ENCODE measurements at regions not wholly inside any gene's neighbourhood (a gene's known extent, or its start where the extent isn't known, plus 50 kb on each side); places are given as distances from the start of the nearest gene placed in this dataset.
A peak's percentile ranks its signal among the peaks of the same experiment; 100 is the strongest.
"Not testable (repeated sequence)": the region's sequence is repeated elsewhere in the genome, so short reads cannot be mapped to it uniquely, and the experiment has no call there.

- Mint-ChIP-seq H3K36me3 (ENCODE audit: low read depth) (peaks cover 13% of the 10 kb centered on the region), H3K27me3 (peaks cover 2% of the 10 kb centered on the region), H3K4me1 (ENCODE audit: low read depth) (peaks cover 11% of the 10 kb centered on the region), H3K27ac (peak overlapping the region; percentile 97), H3K9me3 (no peaks in the 10 kb centered on the region), H3K4me3 (peak overlapping the region; percentile 94)
- intact Hi-C loops (cut with micrococcal nuclease): no loop called here
These were observed 123.8 kb downstream of the GOSR1 start for GRCh38 chr17:30600830-30601494.

GRCh38 chr17:30600060-30600829 is 123.0 kb downstream of the GOSR1 start:
- Mint-ChIP-seq H3K27me3 (peaks cover 2% of the 10 kb centered on the region), H3K9me3 (no peaks in the 10 kb centered on the region), H3K4me1 (ENCODE audit: low read depth) (peaks cover 11% of the 10 kb centered on the region), H3K4me3 (peak overlapping the region; percentile 94), H3K36me3 (ENCODE audit: low read depth) (peaks cover 13% of the 10 kb centered on the region), H3K27ac (peak overlapping the region; percentile 97)
- intact Hi-C loops (cut with micrococcal nuclease): no loop called here

DNA sequence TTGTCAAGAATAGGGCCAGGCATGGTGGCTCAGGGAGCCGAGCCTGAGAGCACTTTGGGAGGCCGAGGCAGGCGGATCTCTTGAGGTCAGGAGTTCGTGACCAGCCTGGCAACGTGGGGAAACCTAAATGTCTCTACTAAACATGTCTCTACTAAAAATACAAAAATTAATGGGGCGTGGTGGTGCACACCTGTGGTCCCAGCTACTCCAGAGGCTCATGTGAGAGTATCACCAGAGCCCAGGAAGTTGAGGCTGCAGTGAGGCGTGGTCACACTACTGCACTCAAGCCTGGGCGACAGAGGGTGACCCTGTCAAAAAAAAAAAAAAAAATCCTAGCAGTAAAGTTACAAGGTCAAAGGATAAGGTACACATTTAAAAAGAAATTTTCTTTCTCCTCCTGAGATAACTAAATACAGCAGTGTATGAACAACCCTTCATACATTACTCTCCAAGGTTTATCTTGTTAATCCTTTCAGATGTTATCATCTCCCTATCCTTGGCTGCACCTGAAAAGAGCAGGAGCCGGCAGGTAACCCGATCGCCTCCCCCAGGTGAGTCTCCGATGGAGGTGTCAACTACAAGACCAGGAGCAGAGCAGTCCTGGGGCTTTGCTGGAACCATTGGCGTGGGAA is 122.3 kb downstream of the GOSR1 start:
- peaks cover 13% of the 10 kb centered on the region for H3K36me3 Mint-ChIP-seq (ENCODE audit: low read depth)
- H3K9me3 Mint-ChIP-seq: no peaks in the 10 kb centered on the region
- peaks cover 5% of the 10 kb centered on the region for H3K4me1 Mint-ChIP-seq (ENCODE audit: low read depth)
- peaks cover 2% of the 10 kb centered on the region for H3K27me3 Mint-ChIP-seq
- H3K27ac Mint-ChIP-seq: peak overlapping the region; percentile 97
- intact Hi-C loops (cut with micrococcal nuclease): no loop called here
- peak overlapping the region; percentile 94 for H3K4me3 Mint-ChIP-seq

GRCh38 chr17:30597776-30598288 is 120.6 kb downstream of the GOSR1 start:
- H3K4me1 Mint-ChIP-seq (ENCODE audit: low read depth): peaks cover 5% of the 10 kb centered on the region
- H3K4me3 Mint-ChIP-seq: no peak overlapping the region
- intact Hi-C loops (cut with micrococcal nuclease): no loop called here
- no peaks in the 10 kb centered on the region for H3K9me3 Mint-ChIP-seq
- peaks cover 2% of the 10 kb centered on the region for H3K27me3 Mint-ChIP-seq
- H3K27ac Mint-ChIP-seq: no peak overlapping the region
- H3K36me3 Mint-ChIP-seq (ENCODE audit: low read depth): peaks cover 13% of the 10 kb centered on the region

DNA sequence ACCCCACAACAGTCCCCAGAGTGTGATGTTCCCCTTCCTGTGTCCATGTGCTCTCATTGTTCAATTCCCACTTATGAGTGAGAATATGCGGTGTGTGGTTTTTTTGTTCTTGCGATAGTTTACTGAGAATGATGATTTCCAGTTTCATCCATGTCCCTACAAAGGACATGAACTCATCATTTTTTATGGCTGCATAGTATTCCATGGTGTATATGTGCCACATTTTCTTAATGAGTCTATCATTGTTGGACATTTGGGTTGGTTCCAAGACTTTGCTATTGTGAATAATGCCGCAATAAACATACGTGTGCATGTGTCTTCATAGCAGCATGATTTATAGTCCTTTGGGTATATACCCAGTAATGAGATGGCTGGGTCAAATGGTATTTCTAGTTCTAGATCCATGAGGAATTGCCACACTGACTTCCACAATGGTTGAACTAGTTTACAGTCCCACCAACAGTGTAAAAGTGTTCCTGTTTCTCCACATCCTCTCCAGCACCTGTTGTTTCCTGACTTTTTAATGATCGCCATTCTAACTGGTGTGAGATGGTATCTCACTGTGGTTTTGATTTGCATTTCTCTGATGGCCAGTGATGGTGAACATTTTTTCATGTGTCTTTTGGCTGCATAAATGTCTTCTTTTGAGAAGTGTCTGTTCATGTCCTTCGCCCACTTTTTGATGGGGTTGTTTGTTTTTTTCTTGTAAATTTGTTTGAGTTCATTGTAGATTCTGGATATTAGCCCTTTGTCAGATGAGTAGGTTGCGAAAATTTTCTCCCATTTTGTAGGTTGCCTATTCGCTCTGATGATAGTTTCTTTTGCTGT is 120.0 kb downstream of the GOSR1 start:
- H3K4me3 Mint-ChIP-seq; intact Hi-C loops (cut with micrococcal nuclease); H3K27ac Mint-ChIP-seq; H3K27me3 Mint-ChIP-seq; H3K4me1 Mint-ChIP-seq (ENCODE audit: low read depth); H3K9me3 Mint-ChIP-seq: not testable (repeated sequence)
- H3K36me3 Mint-ChIP-seq (ENCODE audit: low read depth): peaks cover 13% of the 10 kb centered on the region

DNA sequence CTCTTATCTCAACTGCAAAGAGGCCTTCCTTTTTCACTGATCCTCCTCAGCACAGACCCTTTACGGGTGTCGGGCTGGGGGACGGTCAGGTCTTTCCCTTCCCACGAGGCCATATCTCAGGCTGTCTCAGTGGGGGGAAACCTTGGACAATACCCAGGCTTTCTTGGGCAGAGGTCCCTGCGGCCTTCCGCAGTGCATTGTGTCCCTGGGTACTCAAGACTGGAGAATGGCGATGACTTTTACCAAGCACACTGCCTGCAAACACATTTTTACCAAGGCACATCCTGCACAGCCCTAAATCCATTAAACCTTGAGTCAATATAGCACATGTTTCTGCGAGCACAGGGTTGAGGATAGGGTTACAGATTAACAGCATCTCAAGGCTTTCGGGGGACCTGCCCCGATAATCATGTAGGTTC is 117.8 kb downstream of the GOSR1 start:
- H3K9me3 Mint-ChIP-seq; intact Hi-C loops (cut with micrococcal nuclease); H3K4me1 Mint-ChIP-seq (ENCODE audit: low read depth); H3K27ac Mint-ChIP-seq; H3K4me3 Mint-ChIP-seq; H3K36me3 Mint-ChIP-seq (ENCODE audit: low read depth); H3K27me3 Mint-ChIP-seq: not testable (repeated sequence)

DNA sequence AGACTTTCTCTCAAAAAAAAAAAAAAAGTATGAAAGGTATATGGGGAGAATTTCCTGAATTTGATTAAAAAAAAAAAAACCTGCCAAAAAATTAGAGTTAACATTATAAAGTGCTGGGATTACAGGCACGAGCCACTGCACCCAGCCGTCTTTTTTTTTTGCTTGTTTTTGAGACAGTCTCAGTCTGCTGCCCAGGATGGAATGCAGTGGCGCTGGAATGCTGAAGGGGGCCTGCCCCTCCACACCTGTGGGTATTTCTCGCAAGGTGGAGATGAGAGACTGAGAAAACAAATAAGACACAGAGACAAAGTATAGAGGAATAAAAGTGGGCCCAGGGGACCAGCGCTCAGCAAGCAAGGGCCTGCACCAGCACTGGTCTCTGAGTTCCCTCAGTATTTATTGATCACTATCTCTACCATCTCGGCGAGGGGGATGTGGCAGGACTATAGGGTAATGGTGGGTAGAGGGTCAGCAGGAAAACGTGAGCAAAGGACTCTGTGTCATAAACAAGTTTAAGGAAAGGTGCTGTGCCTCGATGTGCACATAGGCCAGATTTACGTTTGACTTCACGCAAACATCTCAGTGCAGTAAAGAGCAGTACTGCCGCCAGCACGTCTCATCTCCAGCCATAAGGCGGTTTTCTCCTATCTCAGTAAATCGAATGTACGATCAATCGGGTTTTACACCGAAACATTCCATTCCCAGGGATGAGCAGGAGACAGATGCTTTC is 117.2 kb downstream of the GOSR1 start:
- Mint-ChIP-seq H3K9me3 (no peaks in the 10 kb centered on the region), H3K36me3 (ENCODE audit: low read depth) (no peaks in the 10 kb centered on the region), H3K4me3 (no peak overlapping the region), H3K27ac (no peak overlapping the region), H3K27me3 (peaks cover 2% of the 10 kb centered on the region), H3K4me1 (ENCODE audit: low read depth) (no peaks in the 10 kb centered on the region)
- intact Hi-C loops (cut with micrococcal nuclease): no loop called here

DNA sequence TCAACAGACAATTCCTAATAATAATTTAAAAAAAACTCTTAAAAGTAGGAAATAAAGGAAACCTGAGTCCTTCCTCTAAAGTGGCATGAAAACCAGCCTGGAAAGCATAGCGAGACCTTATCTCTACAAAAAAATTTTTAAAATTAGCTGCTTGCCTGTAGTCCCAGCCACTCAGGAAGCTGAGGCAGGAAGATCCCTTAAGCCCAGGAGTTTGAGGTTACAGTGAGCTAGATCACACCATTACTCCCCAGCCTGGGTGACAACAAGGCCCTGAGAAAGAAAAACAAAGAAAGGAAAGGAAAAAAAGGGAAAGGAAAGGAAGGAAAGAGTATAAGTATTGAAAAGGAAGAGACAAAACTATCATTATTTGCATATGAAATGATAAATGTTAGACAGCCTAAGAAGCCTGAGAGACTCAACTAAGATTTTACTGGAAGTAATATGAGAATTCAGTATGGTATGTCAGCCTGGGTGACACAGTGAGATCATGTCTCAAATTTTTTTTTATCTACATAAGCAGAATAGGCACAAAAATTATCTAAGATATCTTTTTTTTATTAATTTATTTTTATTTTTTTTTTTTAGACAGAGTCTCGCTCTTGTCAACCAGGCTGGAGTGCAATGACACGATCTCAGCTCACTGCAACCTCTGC is 113.0 kb downstream of the GOSR1 start:
- Mint-ChIP-seq H3K36me3 (ENCODE audit: low read depth) (no peaks in the 10 kb centered on the region), H3K9me3 (no peaks in the 10 kb centered on the region), H3K27ac (no peak overlapping the region), H3K4me1 (ENCODE audit: low read depth) (no peaks in the 10 kb centered on the region), H3K27me3 (no peaks in the 10 kb centered on the region), H3K4me3 (no peak overlapping the region)
- intact Hi-C loops (cut with micrococcal nuclease): no loop called here

- no peak overlapping the region for H3K27ac Mint-ChIP-seq
- no peak overlapping the region for H3K4me3 Mint-ChIP-seq
- no peaks in the 10 kb centered on the region for H3K4me1 Mint-ChIP-seq (ENCODE audit: low read depth)
- no peaks in the 10 kb centered on the region for H3K9me3 Mint-ChIP-seq
- no peaks in the 10 kb centered on the region for H3K36me3 Mint-ChIP-seq (ENCODE audit: low read depth)
- intact Hi-C loops (cut with micrococcal nuclease): no loop called here
- no peaks in the 10 kb centered on the region for H3K27me3 Mint-ChIP-seq
These were observed 112.2 kb downstream of the GOSR1 start for GRCh38 chr17:30589431-30589830.

DNA sequence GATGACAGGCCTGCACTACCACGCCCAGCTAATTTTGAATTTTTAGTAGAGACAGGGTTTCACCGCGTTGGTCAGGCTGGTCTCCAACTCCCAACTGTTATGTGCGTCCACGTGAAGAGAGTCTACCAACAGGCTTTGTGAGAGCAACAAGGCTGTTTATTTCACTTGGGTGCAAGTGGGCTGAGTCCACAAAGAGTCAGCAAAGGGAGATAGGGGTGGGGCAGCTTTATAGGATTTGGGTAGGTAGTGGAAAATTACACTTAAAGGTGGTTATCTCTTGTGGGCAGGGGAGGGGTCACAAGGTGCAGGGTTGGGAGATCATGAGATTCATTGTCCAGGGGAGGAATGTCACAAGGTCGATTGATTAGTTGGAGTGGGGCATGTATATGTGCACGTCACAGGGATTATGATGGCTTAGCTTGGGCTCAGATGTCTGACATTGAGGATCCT is 111.6 kb downstream of the GOSR1 start:
- Mint-ChIP-seq H3K4me3 (no peak overlapping the region), H3K27me3 (no peaks in the 10 kb centered on the region), H3K4me1 (ENCODE audit: low read depth) (no peaks in the 10 kb centered on the region), H3K27ac (no peak overlapping the region), H3K9me3 (no peaks in the 10 kb centered on the region), H3K36me3 (ENCODE audit: low read depth) (no peaks in the 10 kb centered on the region)
- intact Hi-C loops (cut with micrococcal nuclease): no loop called here

DNA sequence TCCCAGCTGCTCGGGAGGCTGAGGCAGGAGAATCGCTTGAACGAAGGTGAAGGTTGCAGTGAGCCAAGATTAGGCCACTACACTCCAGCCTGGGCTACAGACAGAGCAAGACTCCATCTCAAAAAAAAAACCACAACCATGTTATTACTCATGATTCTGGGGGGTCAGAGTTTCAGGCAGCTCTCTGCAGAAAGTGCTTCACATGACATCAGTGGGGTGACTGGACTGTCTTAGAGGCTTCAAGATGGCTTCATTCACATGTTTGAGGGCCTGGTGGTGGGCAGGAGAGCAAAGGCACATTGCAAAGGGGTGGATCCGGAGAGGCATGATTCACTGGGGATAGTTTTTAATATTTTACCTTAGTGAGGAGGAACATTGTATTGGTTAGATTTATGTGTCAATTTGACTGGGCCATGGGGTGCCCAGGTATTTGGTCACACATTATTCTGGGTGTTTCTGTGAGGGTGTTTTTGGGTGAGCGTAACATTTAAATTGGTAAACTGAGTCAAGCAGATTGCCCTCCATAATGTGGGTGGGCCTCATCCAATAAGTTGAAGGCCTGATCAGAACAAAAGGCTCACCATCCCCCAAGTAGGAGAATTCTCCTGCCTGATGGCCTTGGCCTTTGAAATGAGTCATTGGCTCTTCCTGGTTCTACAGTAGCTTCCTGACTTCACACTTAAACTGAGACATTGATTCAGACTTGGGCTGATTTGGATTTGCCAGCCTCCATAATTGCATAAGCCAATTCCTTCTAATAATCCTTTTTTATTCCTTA is 109.8 kb downstream of the GOSR1 start:
- Mint-ChIP-seq H3K27me3 (no peaks in the 10 kb centered on the region), H3K27ac (no peak overlapping the region), H3K4me3 (no peak overlapping the region)

DNA sequence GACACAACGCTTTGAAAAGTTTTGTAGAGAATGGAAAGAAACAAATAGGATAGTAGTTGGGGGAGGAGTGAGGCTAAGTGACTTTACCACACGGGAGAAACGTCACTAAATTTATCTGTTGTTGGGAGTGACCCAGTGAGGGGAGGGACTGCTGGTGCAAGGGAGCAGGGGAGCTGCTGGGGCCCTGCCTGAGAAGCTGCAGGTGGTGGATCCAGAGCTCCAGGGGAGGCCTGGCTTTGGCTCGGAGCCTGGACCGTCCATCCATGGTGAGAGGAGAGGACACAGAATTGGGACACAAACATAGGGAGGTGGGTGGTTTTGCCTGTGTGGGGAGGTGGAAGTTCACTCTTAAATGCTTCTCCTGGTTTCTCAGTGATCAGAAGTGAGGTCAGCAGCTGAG is 107.6 kb downstream of the GOSR1 start:
- intact Hi-C loops (cut with micrococcal nuclease): no loop called here
- Mint-ChIP-seq H3K36me3 (ENCODE audit: low read depth) (no peaks in the 10 kb centered on the region), H3K4me3 (no peak overlapping the region), H3K27ac (no peak overlapping the region), H3K4me1 (ENCODE audit: low read depth) (no peaks in the 10 kb centered on the region), H3K27me3 (no peaks in the 10 kb centered on the region), H3K9me3 (no peaks in the 10 kb centered on the region)

More for the DNA sequence above, 109.8 kb downstream of the GOSR1 start:
- Mint-ChIP-seq H3K36me3 (ENCODE audit: low read depth) (no peaks in the 10 kb centered on the region), H3K9me3 (no peaks in the 10 kb centered on the region), H3K4me1 (ENCODE audit: low read depth) (no peaks in the 10 kb centered on the region)
- intact Hi-C loops (cut with micrococcal nuclease): no loop called here
